ENCODE measurements at regions not wholly inside any gene's neighbourhood (a gene's known extent, or its start where the extent isn't known, plus 50 kb on each side); places are given as distances from the start of the nearest gene placed in this dataset.

GRCh38 chr12:114860969-114861368 lies 177.0 kb upstream of the TBX3 start:
- no peak for TF ChIP-seq CTCF (IDR thresholded peaks at IDR 0.05; ENCODE audit: low read length)
- no peak for TF ChIP-seq EZH2 (IDR thresholded peaks at IDR 0.05; ENCODE audit: borderline replicate concordance, low read length)

All from OCI-LY1 (cell line).